ENCODE measurements at regions not wholly inside any gene's neighbourhood (a gene's known extent, or its start where the extent isn't known, plus 50 kb on each side); places are given as distances from the start of the nearest gene placed in this dataset.

GRCh38 chrX:1925053-1925481 is 310.2 kb downstream of the ASMT start:
- Histone ChIP-seq H3K9me3 (no peaks in the 10 kb centered on the region), H3K4me3 (no peak overlapping the region), H3K27me3 (ENCODE audit: low read depth) (no peaks in the 10 kb centered on the region), H3K27ac (no peak overlapping the region), H3K4me1 (no peaks in the 10 kb centered on the region), H3K36me3 (no peaks in the 10 kb centered on the region)
- intact Hi-C loops (cut with DNase I) = no loop called here
- DNase-seq (no peak), ATAC-seq (no peak)
- TF ChIP-seq CTCF (IDR thresholded peaks at IDR 0.05) = no peak

- no peak for ATAC-seq
These were observed 313.9 kb downstream of the ASMT start for GRCh38 chrX:1928805-1929204.

GRCh38 chrX:1932231-1932630 is 317.4 kb downstream of the ASMT start:
- no peak for ATAC-seq

More at GRCh38 chrX:1928805-1929204, 313.9 kb downstream of the ASMT start:
- H3K4me1 ChIP-seq = no peaks in the 10 kb centered on the region
- no peaks in the 10 kb centered on the region for H3K27me3 ChIP-seq (ENCODE audit: low read depth)
- no peaks in the 10 kb centered on the region for H3K36me3 ChIP-seq
- TF ChIP-seq CTCF (IDR thresholded peaks at IDR 0.05) = no peak
- intact Hi-C loops (cut with DNase I) = no loop called here
- no peak overlapping the region for H3K27ac ChIP-seq
- no peaks in the 10 kb centered on the region for H3K9me3 ChIP-seq
- DNase-seq = no peak
- no peak overlapping the region for H3K4me3 ChIP-seq

GRCh38 chrX:1933964-1934363 is 319.1 kb downstream of the ASMT start:
- Histone ChIP-seq H3K4me1 (no peaks in the 10 kb centered on the region), H3K27ac (no peak overlapping the region), H3K27me3 (ENCODE audit: low read depth) (no peaks in the 10 kb centered on the region), H3K36me3 (no peaks in the 10 kb centered on the region), H3K4me3 (no peak overlapping the region), H3K9me3 (no peaks in the 10 kb centered on the region)
- DNase-seq (no peak), ATAC-seq (no peak)
- no peak for TF ChIP-seq CTCF (IDR thresholded peaks at IDR 0.05)
- intact Hi-C loops (cut with DNase I) = no loop called here

More at GRCh38 chrX:1932231-1932630, 317.4 kb downstream of the ASMT start:
- no peak overlapping the region for H3K27ac ChIP-seq
- no peak for TF ChIP-seq CTCF (IDR thresholded peaks at IDR 0.05)
- H3K27me3 ChIP-seq (ENCODE audit: low read depth) = no peaks in the 10 kb centered on the region
- no peaks in the 10 kb centered on the region for H3K4me1 ChIP-seq
- H3K4me3 ChIP-seq = no peak overlapping the region
- H3K36me3 ChIP-seq = no peaks in the 10 kb centered on the region
- no peak for DNase-seq
- intact Hi-C loops (cut with DNase I) = no loop called here
- no peaks in the 10 kb centered on the region for H3K9me3 ChIP-seq

GRCh38 chrX:1935805-1936204 is 320.9 kb downstream of the ASMT start:
- TF ChIP-seq CTCF (IDR thresholded peaks at IDR 0.05) = no peak
- H3K4me1 ChIP-seq = no peaks in the 10 kb centered on the region
- no peak for ATAC-seq
- intact Hi-C loops (cut with DNase I) = no loop called here
- DNase-seq = no peak
- H3K36me3 ChIP-seq = no peaks in the 10 kb centered on the region
- no peak overlapping the region for H3K27ac ChIP-seq
- no peak overlapping the region for H3K4me3 ChIP-seq
- H3K27me3 ChIP-seq (ENCODE audit: low read depth) = no peaks in the 10 kb centered on the region
- H3K9me3 ChIP-seq = no peaks in the 10 kb centered on the region

GRCh38 chrX:1938190-1938589 is 323.3 kb downstream of the ASMT start:
- H3K9me3 ChIP-seq = no peaks in the 10 kb centered on the region
- TF ChIP-seq CTCF (IDR thresholded peaks at IDR 0.05) = no peak
- H3K27ac ChIP-seq = no peak overlapping the region
- intact Hi-C loops (cut with DNase I) = no loop called here
- H3K36me3 ChIP-seq = no peaks in the 10 kb centered on the region
- no peak overlapping the region for H3K4me3 ChIP-seq
- H3K4me1 ChIP-seq = no peaks in the 10 kb centered on the region
- H3K27me3 ChIP-seq (ENCODE audit: low read depth) = no peaks in the 10 kb centered on the region
- no peak for DNase-seq
- ATAC-seq = no peak

Data from lower lobe of right lung (tissue), 2 donors.